ENCODE measurements at regions not wholly inside any gene's neighbourhood (a gene's known extent, or its start where the extent isn't known, plus 50 kb on each side); places are given as distances from the start of the nearest gene placed in this dataset.

DNA sequence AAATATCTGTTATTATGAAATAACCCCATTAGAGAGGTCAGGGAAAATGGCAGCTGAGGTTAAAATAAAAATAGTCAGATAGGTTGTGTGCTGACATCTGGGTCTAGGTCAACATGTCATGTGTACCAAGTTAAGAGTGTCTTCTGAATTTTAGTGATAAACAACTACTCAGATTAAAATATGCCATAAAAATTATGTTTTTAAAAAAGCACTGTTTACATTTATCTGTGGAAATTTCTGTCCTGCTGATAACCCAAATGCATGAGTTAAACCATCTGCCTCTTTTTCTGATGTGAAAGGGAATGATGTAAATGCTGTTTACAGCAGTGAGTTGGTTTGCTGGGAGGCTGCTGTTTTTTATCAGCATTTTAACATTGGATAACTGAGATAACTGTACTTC, 361.2 kb upstream of the TARS1 start:
- TF ChIP-seq, protein P1, sequence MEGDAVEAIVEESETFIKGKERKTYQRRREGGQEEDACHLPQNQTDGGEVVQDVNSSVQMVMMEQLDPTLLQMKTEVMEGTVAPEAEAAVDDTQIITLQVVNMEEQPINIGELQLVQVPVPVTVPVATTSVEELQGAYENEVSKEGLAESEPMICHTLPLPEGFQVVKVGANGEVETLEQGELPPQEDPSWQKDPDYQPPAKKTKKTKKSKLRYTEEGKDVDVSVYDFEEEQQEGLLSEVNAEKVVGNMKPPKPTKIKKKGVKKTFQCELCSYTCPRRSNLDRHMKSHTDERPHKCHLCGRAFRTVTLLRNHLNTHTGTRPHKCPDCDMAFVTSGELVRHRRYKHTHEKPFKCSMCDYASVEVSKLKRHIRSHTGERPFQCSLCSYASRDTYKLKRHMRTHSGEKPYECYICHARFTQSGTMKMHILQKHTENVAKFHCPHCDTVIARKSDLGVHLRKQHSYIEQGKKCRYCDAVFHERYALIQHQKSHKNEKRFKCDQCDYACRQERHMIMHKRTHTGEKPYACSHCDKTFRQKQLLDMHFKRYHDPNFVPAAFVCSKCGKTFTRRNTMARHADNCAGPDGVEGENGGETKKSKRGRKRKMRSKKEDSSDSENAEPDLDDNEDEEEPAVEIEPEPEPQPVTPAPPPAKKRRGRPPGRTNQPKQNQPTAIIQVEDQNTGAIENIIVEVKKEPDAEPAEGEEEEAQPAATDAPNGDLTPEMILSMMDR (IDR thresholded peaks at IDR 0.05; ENCODE audit: insufficient read depth, low read depth, low read length): no peak
- TF ChIP-seq EZH2 (IDR thresholded peaks at IDR 0.05; ENCODE audit: insufficient read depth, low read length): no peak
